HG03095 (cell line): ENCODE measurements at regions not wholly inside any gene's neighbourhood (a gene's known extent, or its start where the extent isn't known, plus 50 kb on each side); places are given as distances from the start of the nearest gene placed in this dataset.
"Not testable (repeated sequence)": the region's sequence is repeated elsewhere in the genome, so short reads cannot be mapped to it uniquely, and the experiment has no call there.

ENCODE experiments used
- ATAC-seq: cut with Tn5 transposase; IDR thresholded peaks from one replicate; pipeline ENCODE4 v1.9.1; 2021; ENCODE audit warnings: moderate library complexity; ENCODE audit not compliant: unreplicated experiment

- ATAC-seq = no peak
These were observed 120.2 kb upstream of the CENPE start for GRCh38 chr4:103318327-103318726.

DNA sequence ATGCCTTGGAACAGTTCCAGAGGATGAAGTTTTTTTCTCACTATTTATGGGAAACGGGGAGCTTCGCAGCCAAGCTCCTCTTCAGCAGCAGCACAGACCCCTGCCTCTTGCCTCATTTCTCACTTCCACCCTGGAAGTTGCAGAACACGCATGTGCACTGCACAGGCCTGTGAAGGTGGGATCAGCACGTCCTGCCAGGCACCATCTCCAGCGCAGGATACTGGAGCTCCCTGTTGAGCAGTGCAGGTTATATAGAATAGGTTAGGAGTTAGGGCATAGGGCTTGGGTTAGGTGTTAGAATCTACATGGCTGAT lies 110.1 kb upstream of the CENPE start:
- no peak for ATAC-seq

GRCh38 chr4:103307453-103308247 lies 109.5 kb upstream of the CENPE start:
- ATAC-seq = no peak

GRCh38 chr4:103306870-103307375 lies 108.8 kb upstream of the CENPE start:
- no peak for ATAC-seq

- no peak for ATAC-seq
These were observed 107.2 kb upstream of the CENPE start for GRCh38 chr4:103305355-103305754.

DNA sequence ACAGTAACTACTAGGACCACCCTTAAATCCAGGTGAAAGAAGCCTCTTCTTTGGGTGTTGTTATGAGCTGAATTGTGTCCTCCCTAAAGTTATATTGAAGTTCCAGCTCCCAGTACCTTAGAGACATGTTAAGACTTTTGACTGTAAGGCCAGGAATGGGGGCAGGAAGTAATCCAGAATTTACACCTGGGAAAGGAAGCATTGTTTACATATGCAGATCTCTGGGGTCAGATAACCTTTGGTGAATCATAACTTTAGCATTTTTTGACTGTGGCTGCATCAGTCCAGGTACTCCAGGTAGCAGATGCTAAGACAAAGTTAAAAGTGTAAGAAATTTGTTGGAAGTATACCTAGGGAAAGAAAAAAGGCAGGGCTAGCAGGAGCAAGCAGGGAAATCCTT lies 104.9 kb upstream of the CENPE start:
- ATAC-seq = no peak

DNA sequence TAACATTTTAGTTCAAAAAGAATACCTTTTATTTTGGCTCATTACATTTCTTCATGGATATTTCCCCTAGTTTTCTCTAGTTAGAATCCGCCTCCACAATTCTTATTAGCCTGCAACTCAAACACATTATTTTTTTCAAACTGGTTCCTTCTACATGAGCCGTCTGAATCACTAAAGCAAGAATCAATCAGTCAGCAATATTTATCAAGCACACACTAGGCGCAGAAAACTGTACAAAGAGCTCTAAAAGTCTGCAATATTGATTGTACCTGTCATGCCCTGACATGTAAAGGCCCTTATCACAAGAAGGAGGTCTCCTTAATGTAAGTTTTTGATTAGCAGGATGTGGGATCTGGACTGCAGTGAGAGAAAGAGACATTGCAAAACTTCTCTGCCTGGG lies 94.8 kb upstream of the CENPE start:
- ATAC-seq = no peak

GRCh38 chr4:103292373-103292772 lies 94.2 kb upstream of the CENPE start:
- ATAC-seq = no peak

- no peak for ATAC-seq
These were observed 91.0 kb upstream of the CENPE start for GRCh38 chr4:103289186-103289585.

DNA sequence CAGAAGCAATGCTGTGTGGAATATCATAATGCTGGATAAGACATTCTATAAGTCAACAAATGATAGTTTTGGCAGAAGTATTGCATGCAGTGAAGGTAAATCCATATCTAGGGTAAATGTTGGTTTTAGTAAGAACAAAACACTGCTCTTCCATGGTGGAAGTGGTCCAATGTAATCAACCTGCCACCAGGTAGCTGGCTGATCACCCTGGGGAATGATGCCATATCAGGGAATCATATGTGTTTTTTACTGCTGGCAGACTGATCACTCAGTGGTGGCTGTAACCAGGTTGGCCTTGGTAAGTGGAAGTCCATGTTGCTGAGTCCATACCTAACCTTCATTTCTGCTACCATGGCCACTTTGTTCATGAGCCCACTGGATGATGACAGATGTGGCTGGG lies 74.0 kb upstream of the CENPE start:
- no peak for ATAC-seq

DNA sequence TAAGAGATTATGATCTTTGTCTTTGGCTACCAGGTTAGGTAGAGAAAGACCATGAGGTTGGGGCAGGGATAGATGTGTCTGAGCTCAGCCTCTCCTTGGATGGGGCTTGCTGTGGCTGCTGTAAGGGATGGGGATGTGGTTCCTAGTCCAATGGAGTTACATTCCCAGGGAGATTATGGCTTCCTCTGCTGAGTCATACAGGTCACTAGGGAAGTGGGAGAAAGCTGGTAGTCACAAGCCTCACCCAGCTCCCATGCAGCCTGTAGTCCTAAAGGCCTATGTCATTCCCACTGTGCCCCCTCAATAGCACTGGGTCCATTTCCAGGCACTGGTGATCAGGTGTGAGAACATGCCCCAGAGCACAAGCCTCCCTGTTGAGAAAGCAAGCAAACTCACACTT lies 70.6 kb upstream of the CENPE start:
- no peak for ATAC-seq

DNA sequence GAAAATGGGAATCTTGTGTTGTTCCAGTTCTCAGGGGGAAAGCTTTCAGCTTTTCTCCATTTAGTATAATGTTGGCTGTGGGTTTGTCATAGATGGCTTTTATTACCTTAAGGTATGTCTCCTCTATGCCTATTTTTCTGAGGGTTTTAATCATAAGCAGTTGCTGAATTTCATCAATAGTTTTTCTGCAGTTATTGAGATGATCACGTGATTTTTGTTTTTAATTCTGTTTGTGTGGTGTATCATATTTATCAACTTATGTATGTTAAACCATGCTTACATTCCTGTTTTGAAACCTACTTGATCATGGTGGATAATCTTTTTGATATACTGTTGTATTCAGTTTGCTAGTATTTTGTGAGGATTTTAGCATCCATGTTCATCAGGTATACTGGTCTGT lies 66.8 kb upstream of the CENPE start:
- ATAC-seq = no peak

DNA sequence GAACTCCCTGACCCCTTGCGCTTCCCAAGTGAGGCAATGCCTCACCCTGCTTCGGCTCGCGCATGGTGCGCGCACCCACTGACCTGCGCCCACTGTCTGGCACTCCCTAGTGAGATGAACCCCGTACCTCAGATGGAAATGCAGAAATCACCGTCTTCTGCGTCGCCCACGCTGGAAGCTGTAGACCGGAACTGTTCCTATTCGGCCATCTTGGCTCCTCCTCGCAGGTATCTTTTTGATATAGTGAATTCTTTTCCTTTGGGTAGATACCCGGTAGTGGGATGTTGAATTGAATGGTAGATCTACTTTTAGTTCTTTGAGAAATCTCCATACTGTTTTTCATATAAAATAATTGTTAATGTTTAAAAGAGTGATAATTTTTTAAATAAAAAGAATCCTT lies 57.9 kb upstream of the CENPE start:
- not testable (repeated sequence) for ATAC-seq
